Osteocyte (in vitro differentiated cells): ENCODE measurements at regions not wholly inside any gene's neighbourhood (a gene's known extent, or its start where the extent isn't known, plus 50 kb on each side); places are given as distances from the start of the nearest gene placed in this dataset.

Experiments used
- DNase-seq: peaks from one replicate; pipeline ENCODE4 v3.0.0; 2021; ENCODE audit warnings: mixed read lengths; ENCODE audit not compliant: unreplicated experiment; ENCODE audit errors: extremely low spot score
- H3K27ac Mint-ChIP-seq: one replicate; pipeline ENCODE4 v1.8.0; 2021; ENCODE audit warnings: mild to moderate bottlenecking, mixed read lengths; ENCODE audit not compliant: unreplicated experiment
- H3K27me3 Mint-ChIP-seq: one replicate; pipeline ENCODE4 v1.8.0; 2021; ENCODE audit warnings: mixed read lengths; ENCODE audit not compliant: unreplicated experiment
- H3K36me3 Mint-ChIP-seq: one replicate; pipeline ENCODE4 v1.8.0; 2021; ENCODE audit warnings: mixed read lengths; ENCODE audit not compliant: unreplicated experiment
- H3K4me1 Mint-ChIP-seq: one replicate; pipeline ENCODE4 v1.8.0; 2021; ENCODE audit warnings: mixed read lengths; ENCODE audit not compliant: unreplicated experiment
- H3K4me3 Mint-ChIP-seq: one replicate; pipeline ENCODE4 v1.8.0; 2021; ENCODE audit warnings: mild to moderate bottlenecking, moderate library complexity, mixed read lengths; ENCODE audit not compliant: unreplicated experiment
- H3K9me3 Mint-ChIP-seq: one replicate; pipeline ENCODE4 v1.8.0; 2021; ENCODE audit warnings: mixed read lengths; ENCODE audit not compliant: unreplicated experiment
- CTCF ChIP-seq: fragments of 200-600 bp; sonication (generic); IDR thresholded peaks from 2 replicates; pipeline ENCODE4 v1.5.0; 2021; ENCODE audit warnings: antibody characterized with exemption, mild to moderate bottlenecking, moderate library complexity

- no peak for TF ChIP-seq CTCF
- Mint-ChIP-seq H3K27me3 (peaks cover 51% of the 10 kb centered on the region), H3K4me1 (no peaks in the 10 kb centered on the region), H3K27ac (no peak overlapping the region), H3K9me3 (peaks cover 42% of the 10 kb centered on the region), H3K4me3 (no peak overlapping the region), H3K36me3 (peaks cover 8% of the 10 kb centered on the region)
- DNase-seq: peak; percentile 53
Measured at GRCh38 chr2:240269886-240270285, 129.4 kb upstream of the OTOS start.

- Mint-ChIP-seq H3K27me3 (peaks cover 45% of the 10 kb centered on the region), H3K27ac (no peak overlapping the region)
Measured at GRCh38 chr2:240271716-240272341, 131.4 kb upstream of the OTOS start.

GRCh38 chr2:240275386-240275785 lies 134.9 kb upstream of the OTOS start:
- no peak for DNase-seq
- peaks cover 35% of the 10 kb centered on the region for H3K27me3 Mint-ChIP-seq
- H3K27ac Mint-ChIP-seq: no peak overlapping the region
- no peak for TF ChIP-seq CTCF
- peaks cover 39% of the 10 kb centered on the region for H3K9me3 Mint-ChIP-seq
- no peak overlapping the region for H3K4me3 Mint-ChIP-seq
- peaks cover 11% of the 10 kb centered on the region for H3K36me3 Mint-ChIP-seq
- no peaks in the 10 kb centered on the region for H3K4me1 Mint-ChIP-seq

More at GRCh38 chr2:240271716-240272341, 131.4 kb upstream of the OTOS start:
- DNase-seq: no peak
- Mint-ChIP-seq H3K4me3 (no peak overlapping the region), H3K9me3 (peaks cover 42% of the 10 kb centered on the region), H3K4me1 (no peaks in the 10 kb centered on the region), H3K36me3 (peaks cover 8% of the 10 kb centered on the region)
- TF ChIP-seq CTCF: no peak

- no peak overlapping the region for H3K27ac Mint-ChIP-seq
- no peak for TF ChIP-seq CTCF
- H3K9me3 Mint-ChIP-seq: peaks cover 36% of the 10 kb centered on the region
- H3K36me3 Mint-ChIP-seq: peaks cover 2% of the 10 kb centered on the region
- H3K27me3 Mint-ChIP-seq: peaks cover 52% of the 10 kb centered on the region
- no peak overlapping the region for H3K4me3 Mint-ChIP-seq
- DNase-seq: peak; percentile 53
- H3K4me1 Mint-ChIP-seq: no peaks in the 10 kb centered on the region
Measured at GRCh38 chr2:240277073-240277806, 136.8 kb upstream of the OTOS start.

- peak; percentile 59 for DNase-seq
- H3K27ac Mint-ChIP-seq: no peak overlapping the region
- peaks cover 60% of the 10 kb centered on the region for H3K27me3 Mint-ChIP-seq
- H3K4me1 Mint-ChIP-seq: no peaks in the 10 kb centered on the region
- peaks cover 2% of the 10 kb centered on the region for H3K36me3 Mint-ChIP-seq
- H3K4me3 Mint-ChIP-seq: no peak overlapping the region
- TF ChIP-seq CTCF: no peak
- H3K9me3 Mint-ChIP-seq: peaks cover 32% of the 10 kb centered on the region
Measured at GRCh38 chr2:240277807-240278522, 137.5 kb upstream of the OTOS start.
